Stimulated activated effector memory CD8-positive, alpha-beta T cell treated with anti-CD3 and anti-CD28 coated beads, Interleukin-12 subunit alpha, Interleukin-12 subunit beta, amount 100 ng/mL, for 72 hours (primary cell): ENCODE measurements at regions not wholly inside any gene's neighbourhood (a gene's known extent, or its start where the extent isn't known, plus 50 kb on each side); places are given as distances from the start of the nearest gene placed in this dataset.

Experiments used
- ATAC-seq: fragments of 150-1000 bp; cut with Tn5 transposase; 2 replicates; pipeline ENCODE4 v1.10.0; 2021
- DNase-seq, 2 donors: peaks; one replicate each; pipeline ENCODE4 v3.0.0; 2021 to 2022; ENCODE audit warnings: low spot score in 2 of 2
- H3K27ac Mint-ChIP-seq: one replicate; pipeline ENCODE4 v1.8.0; 2022; ENCODE audit warnings: mild to moderate bottlenecking, mixed read lengths
- H3K36me3 Mint-ChIP-seq: one replicate; pipeline ENCODE4 v1.8.0; 2022; ENCODE audit warnings: mild to moderate bottlenecking, mixed read lengths
- H3K4me1 Mint-ChIP-seq: one replicate; pipeline ENCODE4 v1.8.0; 2022; ENCODE audit warnings: mixed read lengths
- H3K4me3 Mint-ChIP-seq: one replicate; pipeline ENCODE4 v1.8.0; 2022; ENCODE audit warnings: mild to moderate bottlenecking, mixed read lengths
- H3K9me3 Mint-ChIP-seq: one replicate; pipeline ENCODE4 v1.8.0; 2022; ENCODE audit warnings: mixed read lengths

DNA sequence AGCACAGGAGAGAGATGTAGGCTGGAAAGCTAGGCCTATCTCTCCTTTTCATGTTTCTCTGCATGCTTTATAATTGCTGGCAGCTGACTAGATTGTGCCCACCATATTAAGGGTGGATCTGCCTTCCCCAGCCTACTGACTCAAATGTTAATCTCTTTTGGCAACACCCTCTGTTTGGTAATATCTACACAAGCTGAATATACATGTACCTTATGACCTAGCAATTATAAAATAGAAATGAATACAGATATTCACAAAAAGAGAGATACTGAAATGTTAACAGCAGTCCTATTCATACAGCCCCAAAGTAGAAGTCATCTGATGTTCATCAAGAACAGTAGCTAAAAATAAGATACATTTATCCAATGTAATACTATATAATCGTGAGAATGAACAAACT is 429.6 kb downstream of the EPM2A start:
- no peak for DNase-seq
- no peaks in the 10 kb centered on the region for H3K4me1 Mint-ChIP-seq
- H3K27ac Mint-ChIP-seq: no peak overlapping the region

DNA sequence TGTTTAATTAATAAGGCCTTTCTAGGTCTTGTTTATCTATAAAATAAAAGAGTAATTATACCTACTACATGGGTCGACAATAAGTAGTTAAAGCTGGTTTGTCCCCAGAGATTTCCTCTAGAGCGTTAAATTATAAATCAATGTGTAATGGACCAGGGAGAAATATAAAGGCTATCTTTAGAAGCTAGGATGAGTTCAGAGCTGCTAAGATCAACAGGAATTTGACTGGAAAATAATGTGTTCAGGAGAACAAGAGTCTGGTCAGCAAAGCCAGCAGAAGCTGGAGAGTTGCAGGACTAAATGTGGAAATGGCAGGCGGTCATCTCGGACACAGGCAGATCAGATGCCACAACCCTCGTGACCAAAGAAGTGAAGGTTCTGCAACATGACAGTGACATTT is 428.8 kb downstream of the EPM2A start:
- Mint-ChIP-seq H3K4me3 (no peak overlapping the region), H3K36me3 (no peaks in the 10 kb centered on the region), H3K9me3 (peaks cover 3% of the 10 kb centered on the region), H3K27ac (no peak overlapping the region), H3K4me1 (no peaks in the 10 kb centered on the region)
- DNase-seq: no peak
- ATAC-seq: no peak

More for the DNA sequence above, 429.6 kb downstream of the EPM2A start:
- no peak for ATAC-seq
- Mint-ChIP-seq H3K36me3 (no peaks in the 10 kb centered on the region), H3K4me3 (no peak overlapping the region), H3K9me3 (peaks cover 3% of the 10 kb centered on the region)

DNA sequence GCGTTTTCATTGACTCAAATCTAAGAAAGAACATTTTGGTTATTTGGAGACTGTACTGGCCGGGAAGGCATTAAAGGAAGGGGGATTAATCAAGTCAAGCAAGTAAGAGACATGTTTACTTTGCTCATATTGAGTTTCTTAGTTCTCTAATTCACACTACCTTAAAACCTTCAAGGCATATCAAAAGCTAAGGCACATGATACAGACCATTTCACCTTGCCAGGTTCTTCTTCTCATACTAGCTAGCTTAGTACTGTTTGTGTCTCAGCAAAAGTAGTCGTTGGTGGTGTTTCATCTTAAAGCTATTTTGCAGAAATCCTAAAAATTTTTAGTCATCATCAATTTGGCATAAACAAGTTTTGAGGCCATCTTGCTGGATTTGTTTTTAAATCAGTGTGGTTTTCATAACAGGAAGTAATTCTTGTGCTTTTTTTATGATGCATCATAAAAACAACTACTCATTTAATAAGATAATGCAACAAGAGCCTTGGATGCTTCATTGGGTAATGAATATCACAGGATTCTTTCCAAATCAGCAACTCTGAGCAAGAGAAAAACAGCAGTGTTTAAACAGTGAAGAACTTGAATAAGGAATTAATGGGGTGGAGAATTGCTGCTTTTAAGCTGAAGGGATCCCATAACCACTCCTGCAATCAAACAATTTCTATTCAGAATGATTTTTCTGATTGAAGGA is 425.3 kb downstream of the EPM2A start:
- no peak overlapping the region for H3K27ac Mint-ChIP-seq
- DNase-seq (no peak), ATAC-seq (no peak)
- H3K36me3 Mint-ChIP-seq: no peaks in the 10 kb centered on the region
- no peak overlapping the region for H3K4me3 Mint-ChIP-seq
- no peaks in the 10 kb centered on the region for H3K4me1 Mint-ChIP-seq
- H3K9me3 Mint-ChIP-seq: no peaks in the 10 kb centered on the region

DNA sequence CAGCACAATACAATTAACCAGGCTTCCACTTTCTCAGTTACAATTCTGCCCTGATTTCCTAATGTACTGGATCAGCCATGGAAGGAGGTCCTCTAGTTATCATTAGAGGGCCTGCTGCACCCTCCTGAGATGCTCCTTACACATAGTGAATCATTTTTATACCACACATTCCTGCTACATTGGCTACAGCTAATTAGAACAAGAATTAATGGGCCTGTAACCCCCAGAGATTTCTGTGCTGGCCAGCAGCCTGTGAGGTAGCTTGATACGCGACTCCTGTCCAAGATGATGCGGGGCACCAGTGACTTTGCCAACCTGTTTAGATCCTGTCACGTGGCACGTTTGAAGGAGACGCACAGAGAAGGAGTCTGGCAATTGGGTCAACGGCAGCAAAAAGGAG is 422.8 kb downstream of the EPM2A start:
- Mint-ChIP-seq H3K4me3 (no peak overlapping the region), H3K27ac (no peak overlapping the region), H3K36me3 (no peaks in the 10 kb centered on the region), H3K4me1 (no peaks in the 10 kb centered on the region), H3K9me3 (peaks cover 3% of the 10 kb centered on the region)
- DNase-seq (no peak), ATAC-seq (no peak)

DNA sequence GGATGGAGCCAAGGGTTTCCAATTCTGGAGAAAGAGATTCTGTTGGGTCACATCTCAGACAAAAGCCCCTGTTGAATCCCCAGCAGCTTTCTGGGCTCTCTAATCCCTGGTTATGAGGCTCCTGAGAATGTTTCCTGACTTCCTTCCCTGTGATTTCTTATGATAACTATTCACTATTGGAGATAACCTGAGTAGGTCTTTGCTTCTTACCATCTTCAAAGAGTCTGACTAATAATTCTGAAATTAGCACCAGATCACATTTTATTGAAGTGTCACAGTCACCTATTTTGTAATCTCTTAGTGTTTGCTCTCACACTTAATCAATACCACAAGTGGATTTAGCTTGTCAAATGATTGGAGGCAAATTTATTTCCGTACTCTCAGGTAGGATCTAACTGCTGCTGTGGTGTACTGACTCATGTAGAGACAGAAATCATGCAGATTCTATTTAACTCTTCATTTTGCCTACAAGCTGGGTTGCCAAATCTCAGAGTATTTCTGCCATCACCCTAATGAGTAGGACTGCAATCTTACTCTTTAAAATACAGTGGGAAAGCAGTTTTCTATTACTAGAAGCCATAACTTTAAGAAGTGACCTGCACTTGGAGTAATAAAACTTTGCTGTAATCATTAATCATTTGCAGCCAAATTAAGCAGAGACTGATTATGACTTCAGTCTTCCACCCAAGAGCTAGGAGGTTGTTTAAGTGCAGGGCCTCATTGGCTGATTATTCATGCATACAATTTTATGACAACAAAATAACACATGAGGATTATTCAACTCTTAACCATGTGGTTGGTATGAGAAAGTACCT is 422.1 kb downstream of the EPM2A start:
- H3K4me3 Mint-ChIP-seq: no peak overlapping the region
- no peak for DNase-seq
- H3K36me3 Mint-ChIP-seq: no peaks in the 10 kb centered on the region
- ATAC-seq: no peak
- no peaks in the 10 kb centered on the region for H3K4me1 Mint-ChIP-seq
- no peak overlapping the region for H3K27ac Mint-ChIP-seq
- H3K9me3 Mint-ChIP-seq: peaks cover 3% of the 10 kb centered on the region

DNA sequence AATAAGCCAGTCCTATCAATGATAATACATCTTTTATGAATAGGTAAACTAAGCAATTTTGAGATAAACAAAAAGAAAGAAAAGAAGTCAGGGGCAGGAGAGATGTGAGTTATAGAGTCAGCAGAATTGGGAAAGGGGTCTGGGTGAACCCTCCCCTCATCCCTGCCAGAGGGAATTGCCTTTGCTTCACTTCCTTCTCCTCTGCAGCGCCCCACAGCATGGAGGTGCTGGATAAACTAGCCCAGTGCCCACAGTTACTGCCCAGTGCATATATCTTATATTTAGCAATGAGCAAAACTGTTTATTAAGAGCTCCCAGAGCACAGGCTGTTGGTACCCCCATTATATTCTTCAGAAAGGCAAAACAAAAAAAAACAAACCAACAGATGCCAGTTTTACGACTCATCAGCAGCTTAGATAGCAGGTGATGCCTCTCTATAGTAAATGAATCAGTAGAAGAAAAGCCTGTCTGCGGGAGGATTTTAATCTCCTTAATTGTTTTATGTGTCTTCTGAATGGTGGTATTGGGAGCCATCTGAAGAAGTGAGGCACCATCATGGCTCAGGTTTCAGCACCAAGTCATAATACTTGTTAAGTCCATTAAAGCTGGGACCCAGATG is 419.2 kb downstream of the EPM2A start:
- H3K4me3 Mint-ChIP-seq: no peak overlapping the region
- no peak overlapping the region for H3K27ac Mint-ChIP-seq
- ATAC-seq (no peak), DNase-seq (no peak)
- H3K4me1 Mint-ChIP-seq: no peaks in the 10 kb centered on the region
- peaks cover 3% of the 10 kb centered on the region for H3K9me3 Mint-ChIP-seq
- no peaks in the 10 kb centered on the region for H3K36me3 Mint-ChIP-seq

DNA sequence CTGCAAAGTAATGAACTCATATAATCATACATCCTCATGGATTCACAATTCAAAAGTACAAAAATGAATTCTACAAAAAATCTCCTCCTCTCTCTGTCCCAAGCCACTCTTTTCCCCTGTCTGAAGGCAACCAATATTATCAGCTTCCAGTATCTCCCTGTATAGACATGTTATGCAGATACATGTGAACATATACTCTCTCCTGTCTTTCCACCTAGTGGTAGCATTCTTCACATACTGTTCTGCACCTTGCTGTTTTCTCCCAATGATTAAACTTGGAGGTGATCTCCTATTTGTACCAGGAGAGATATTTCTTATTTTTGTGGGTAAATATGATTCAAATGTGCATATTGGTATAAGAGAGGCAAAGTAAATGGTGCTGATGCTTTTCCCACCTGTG is 416.4 kb downstream of the EPM2A start:
- Mint-ChIP-seq H3K4me3 (no peak overlapping the region), H3K4me1 (no peaks in the 10 kb centered on the region), H3K9me3 (peaks cover 3% of the 10 kb centered on the region), H3K27ac (no peak overlapping the region), H3K36me3 (no peaks in the 10 kb centered on the region)
- ATAC-seq: no peak
- no peak for DNase-seq

DNA sequence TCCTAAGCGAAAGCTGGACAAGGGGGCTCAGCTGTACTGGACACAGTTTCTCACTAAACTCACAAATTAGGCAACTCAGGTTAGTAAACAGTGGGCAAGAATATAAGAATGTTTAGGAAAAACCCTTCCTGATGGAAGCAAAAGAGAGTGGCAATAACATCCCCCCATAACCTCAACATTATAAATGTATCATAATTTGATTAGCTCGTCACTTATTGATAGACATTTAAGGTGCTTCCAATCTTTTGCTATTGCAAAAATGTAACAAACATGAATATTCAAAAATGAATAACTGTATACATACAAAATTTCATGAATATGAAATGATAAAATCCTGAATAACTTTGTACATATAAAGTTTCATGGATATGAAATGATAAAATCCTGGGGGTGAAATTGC is 415.7 kb downstream of the EPM2A start:
- Mint-ChIP-seq H3K9me3 (peaks cover 3% of the 10 kb centered on the region), H3K27ac (no peak overlapping the region), H3K4me1 (no peaks in the 10 kb centered on the region), H3K36me3 (no peaks in the 10 kb centered on the region), H3K4me3 (no peak overlapping the region)
- ATAC-seq (no peak), DNase-seq (no peak)

DNA sequence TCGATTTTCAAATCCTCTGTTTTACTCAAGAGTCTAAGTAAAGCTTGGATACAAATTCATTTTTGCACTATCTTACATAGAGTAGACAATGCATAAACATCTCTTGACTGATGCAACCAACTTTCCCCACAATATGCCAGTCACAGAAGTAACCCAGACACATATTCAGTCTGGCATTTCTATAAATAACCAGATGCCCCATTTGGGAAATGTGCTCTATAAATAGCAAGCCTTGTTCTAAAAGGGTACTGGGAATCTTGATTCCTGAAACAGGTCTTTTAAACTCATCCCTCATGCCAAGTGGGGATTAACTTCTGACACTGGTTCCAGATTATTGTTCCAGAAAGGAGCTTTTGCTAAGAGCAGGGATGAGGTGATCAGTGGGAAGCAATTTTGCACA is 411.7 kb downstream of the EPM2A start:
- DNase-seq (no peak), ATAC-seq (no peak)
- H3K27ac Mint-ChIP-seq: no peak overlapping the region

DNA sequence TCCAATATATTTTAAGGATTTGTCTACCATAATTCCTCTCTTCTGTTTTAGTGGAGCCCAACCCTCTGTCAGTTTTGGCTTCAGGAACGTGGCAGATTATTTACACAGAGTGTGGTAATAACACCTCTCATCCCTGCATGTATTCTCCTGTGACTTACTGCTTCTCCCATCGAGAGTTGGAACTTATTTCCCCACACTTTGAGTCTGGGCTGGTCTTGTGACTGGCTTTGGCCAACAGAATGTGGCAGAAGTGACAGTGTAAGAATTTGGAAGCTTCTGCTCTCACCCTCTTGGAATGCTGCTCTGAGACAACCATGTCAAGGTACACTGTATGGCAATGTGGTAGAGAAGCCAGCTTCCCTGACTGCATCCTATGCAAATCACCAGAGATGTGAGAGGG is 407.7 kb downstream of the EPM2A start:
- Mint-ChIP-seq H3K27ac (no peak overlapping the region), H3K9me3 (no peaks in the 10 kb centered on the region), H3K4me3 (no peak overlapping the region), H3K4me1 (no peaks in the 10 kb centered on the region), H3K36me3 (no peaks in the 10 kb centered on the region)
- no peak for DNase-seq
- ATAC-seq: no peak

More for the DNA sequence above, 411.7 kb downstream of the EPM2A start:
- Mint-ChIP-seq H3K36me3 (no peaks in the 10 kb centered on the region), H3K9me3 (no peaks in the 10 kb centered on the region), H3K4me3 (no peak overlapping the region), H3K4me1 (no peaks in the 10 kb centered on the region)

DNA sequence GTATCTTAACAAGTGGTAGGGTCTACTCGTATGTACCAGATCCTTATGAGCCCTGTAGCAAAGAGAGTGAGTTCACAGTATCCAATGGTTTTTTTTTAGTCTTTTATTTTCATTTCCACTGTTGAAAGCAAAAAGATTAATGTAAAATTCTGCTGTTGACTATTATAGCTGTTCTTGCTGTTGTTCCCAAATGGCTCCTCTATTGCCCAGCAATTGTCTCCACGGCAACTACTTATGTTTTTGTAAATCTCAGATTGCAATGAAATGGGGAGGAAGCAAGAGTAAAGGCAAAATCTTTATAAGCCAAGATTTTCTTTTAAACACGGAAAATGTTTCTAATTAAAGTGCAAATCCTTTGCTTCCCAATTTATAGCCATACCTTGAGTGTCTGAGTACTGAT is 406.1 kb downstream of the EPM2A start:
- no peak overlapping the region for H3K4me3 Mint-ChIP-seq
- ATAC-seq: no peak
- no peaks in the 10 kb centered on the region for H3K9me3 Mint-ChIP-seq
- H3K27ac Mint-ChIP-seq: no peak overlapping the region
- H3K36me3 Mint-ChIP-seq: no peaks in the 10 kb centered on the region
- no peaks in the 10 kb centered on the region for H3K4me1 Mint-ChIP-seq
- DNase-seq: no peak

DNA sequence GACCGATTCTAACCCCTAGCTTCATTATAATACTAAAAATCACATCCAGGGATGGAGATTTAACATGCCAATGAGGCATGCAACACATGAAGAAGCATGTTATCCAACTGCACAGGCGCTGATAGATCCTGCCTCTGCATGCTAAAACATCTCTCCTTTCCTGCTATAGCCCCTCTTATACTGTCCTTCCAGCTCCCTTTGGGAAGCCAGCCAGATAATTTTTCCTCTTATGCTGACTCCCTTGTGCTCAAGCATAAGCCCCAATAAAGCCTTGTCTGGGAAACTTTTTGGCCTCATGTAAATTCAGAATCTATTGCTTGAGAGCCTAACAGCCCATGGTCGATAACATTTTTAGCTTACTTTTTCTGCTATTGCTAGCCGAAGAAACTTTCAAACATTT is 404.3 kb downstream of the EPM2A start:
- DNase-seq (no peak), ATAC-seq (no peak)
- Mint-ChIP-seq H3K27ac (no peak overlapping the region), H3K4me1 (no peaks in the 10 kb centered on the region), H3K36me3 (no peaks in the 10 kb centered on the region), H3K9me3 (no peaks in the 10 kb centered on the region), H3K4me3 (no peak overlapping the region)

DNA sequence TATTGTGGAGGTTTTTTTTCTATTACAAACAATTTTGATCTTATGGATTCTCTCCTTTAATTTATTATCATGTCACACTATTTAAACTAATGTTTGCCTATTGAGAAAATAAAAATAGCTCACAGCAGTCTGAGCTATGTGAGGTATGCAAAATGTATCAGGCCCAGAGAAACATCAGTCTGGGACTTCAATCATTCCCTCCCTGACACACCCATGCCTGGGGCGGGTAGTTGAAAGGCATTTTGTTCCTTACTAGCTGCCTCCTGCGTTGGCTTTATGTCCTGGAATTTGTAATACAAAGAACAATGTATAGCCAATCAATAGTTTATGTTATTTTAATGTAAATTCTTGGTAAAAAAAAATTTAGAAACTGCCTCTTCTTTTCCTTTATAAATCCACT is 403.3 kb downstream of the EPM2A start:
- H3K36me3 Mint-ChIP-seq: no peaks in the 10 kb centered on the region
- ATAC-seq (no peak), DNase-seq (no peak)
- no peaks in the 10 kb centered on the region for H3K9me3 Mint-ChIP-seq
- no peak overlapping the region for H3K4me3 Mint-ChIP-seq
- no peak overlapping the region for H3K27ac Mint-ChIP-seq
- H3K4me1 Mint-ChIP-seq: no peaks in the 10 kb centered on the region

DNA sequence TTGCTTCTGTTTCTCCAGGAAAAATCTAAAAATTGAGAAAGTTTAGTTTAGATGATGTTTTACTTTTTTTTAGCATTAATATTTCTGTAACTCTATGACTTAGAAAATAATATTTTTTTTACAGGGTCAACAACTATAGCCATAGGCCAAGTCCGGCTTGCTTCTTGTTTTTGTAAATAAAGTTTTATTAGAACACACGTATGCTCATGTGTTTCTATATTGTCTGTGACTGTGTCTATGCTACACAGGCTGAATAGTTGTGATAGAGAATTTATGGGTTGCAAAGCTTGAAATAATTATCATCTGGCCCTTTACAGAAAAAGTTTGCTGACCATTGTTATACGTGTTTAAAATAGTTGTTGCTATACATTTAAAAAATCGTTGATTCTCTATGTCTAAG is 399.2 kb downstream of the EPM2A start:
- Mint-ChIP-seq H3K4me1 (no peaks in the 10 kb centered on the region), H3K36me3 (no peaks in the 10 kb centered on the region), H3K27ac (no peak overlapping the region), H3K4me3 (no peak overlapping the region), H3K9me3 (no peaks in the 10 kb centered on the region)
- ATAC-seq (no peak), DNase-seq (no peak)

DNA sequence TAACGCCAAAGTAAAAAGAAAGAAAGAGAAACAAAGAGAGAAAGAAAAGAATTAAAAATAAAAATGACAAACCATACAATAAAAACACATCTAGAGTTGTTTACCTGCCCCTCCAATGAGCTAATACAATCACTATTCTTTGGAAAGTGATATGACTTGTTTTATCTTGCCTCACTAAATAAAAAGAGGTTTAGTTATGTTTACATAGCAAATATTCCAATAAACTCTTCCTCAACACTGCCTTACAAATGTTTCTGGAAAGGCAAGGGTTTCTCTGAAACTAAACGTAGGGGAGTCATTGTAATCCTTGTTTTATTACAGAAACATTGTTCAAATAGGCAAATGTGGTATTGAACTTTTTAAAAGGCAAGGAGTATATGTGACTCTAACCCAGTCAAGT is 396.2 kb downstream of the EPM2A start:
- no peak for DNase-seq
- no peak overlapping the region for H3K4me3 Mint-ChIP-seq
- no peaks in the 10 kb centered on the region for H3K4me1 Mint-ChIP-seq
- no peaks in the 10 kb centered on the region for H3K9me3 Mint-ChIP-seq
- no peaks in the 10 kb centered on the region for H3K36me3 Mint-ChIP-seq
- no peak overlapping the region for H3K27ac Mint-ChIP-seq
- no peak for ATAC-seq

DNA sequence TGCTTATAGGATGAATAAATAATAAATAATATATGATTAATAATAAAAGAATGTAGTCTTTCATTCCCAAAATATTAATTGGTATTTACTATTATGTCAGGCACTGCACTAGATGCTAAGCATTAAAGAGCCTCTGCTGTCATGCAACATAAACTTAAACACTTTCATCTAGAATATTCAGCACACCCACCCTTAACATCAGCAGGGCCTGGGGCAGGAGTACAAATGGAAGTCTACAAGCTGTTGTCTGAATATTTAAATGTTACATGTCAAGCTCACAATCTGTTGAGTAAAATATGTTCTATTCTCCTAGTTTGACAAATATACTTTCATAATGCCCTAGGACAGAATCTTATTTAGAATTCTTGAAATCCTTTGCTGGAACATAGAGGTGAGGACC is 395.1 kb downstream of the EPM2A start:
- Mint-ChIP-seq H3K4me1 (no peaks in the 10 kb centered on the region), H3K36me3 (no peaks in the 10 kb centered on the region), H3K4me3 (no peak overlapping the region), H3K9me3 (no peaks in the 10 kb centered on the region), H3K27ac (no peak overlapping the region)
- DNase-seq (no peak), ATAC-seq (no peak)
